ENCODE measurements at regions not wholly inside any gene's neighbourhood (a gene's known extent, or its start where the extent isn't known, plus 50 kb on each side); places are given as distances from the start of the nearest gene placed in this dataset.
"Not testable (repeated sequence)": the region's sequence is repeated elsewhere in the genome, so short reads cannot be mapped to it uniquely, and the experiment has no call there.

DNA sequence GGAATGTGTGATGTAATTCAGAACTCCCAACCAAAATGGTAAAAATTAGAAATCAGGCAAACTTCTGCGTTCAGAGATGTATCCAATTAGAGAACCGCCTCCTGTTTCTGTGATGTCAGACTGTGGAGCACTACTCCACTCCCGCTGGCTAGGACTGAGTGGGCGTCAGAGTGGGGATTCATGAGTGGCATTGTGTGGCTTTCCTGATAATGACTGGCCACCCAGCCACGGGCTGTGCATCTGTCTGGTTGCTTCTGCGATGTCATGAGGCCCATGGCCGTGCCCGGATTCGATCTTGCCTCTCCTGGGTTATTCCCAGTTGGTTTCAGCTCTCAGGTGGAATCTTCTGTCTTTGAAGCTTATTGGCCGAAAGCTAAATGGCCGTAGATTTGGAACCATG lies 87.1 kb upstream of the KCNA1 start:
- no peak for DNase-seq (ENCODE audit: low read depth)

GRCh38 chr12:4824380-4824779 lies 85.3 kb upstream of the KCNA1 start:
- DNase-seq (ENCODE audit: low read depth): peak; percentile 74

- DNase-seq (ENCODE audit: low read depth): no peak
Measured at GRCh38 chr12:4825011-4825858, 84.5 kb upstream of the KCNA1 start.

GRCh38 chr12:4826909-4827308 lies 82.8 kb upstream of the KCNA1 start:
- no peak for DNase-seq (ENCODE audit: low read depth)

DNA sequence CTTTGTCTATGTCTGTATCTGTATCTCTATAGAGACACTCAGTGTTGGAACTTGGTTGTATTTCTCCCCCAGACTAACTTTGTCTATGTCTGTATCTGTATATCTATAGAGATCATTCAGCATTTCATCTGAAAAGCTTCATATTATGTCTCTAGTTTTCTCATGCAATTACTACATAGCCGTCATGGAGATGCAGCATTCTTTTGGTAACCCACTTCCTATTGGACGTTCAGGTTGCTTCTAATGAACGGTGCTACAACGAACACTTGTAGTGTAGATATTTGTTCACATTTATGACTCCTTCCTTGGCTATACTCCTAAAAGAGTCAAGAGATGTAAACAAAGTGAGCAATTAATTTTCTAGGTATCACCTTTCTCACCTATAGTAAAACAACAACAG lies 81.5 kb upstream of the KCNA1 start:
- DNase-seq (ENCODE audit: low read depth): no peak

DNA sequence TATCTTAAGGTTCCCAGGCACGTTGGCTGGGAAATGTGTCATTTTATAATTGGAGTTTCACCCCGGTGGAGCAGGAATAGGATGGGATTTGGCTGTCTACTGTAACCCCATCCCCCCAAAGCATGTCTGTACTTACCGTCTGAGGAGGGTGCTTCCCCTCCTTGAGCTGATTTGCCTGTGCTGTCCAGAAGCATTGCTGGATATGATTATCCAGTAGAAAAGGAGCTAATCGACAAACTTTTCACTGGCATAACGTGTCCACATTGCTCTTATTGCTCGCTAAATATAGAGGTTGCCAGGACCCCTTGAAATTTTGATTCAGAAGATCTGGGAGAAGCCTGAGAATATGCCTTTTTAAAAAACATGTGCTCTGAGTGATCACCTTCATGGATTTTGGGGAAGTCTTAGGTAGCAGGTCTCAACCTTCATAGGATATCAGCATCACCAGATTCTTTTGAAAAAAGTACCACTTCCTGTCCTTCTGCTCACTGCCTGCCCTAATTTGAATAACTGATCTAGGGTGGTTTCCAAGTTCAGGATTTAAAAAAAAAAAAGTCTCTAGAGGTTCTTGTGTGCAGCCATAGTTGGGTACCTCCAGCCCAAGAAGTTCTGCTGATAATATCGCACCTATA lies 80.4 kb upstream of the KCNA1 start:
- no peak for DNase-seq (ENCODE audit: low read depth)

DNA sequence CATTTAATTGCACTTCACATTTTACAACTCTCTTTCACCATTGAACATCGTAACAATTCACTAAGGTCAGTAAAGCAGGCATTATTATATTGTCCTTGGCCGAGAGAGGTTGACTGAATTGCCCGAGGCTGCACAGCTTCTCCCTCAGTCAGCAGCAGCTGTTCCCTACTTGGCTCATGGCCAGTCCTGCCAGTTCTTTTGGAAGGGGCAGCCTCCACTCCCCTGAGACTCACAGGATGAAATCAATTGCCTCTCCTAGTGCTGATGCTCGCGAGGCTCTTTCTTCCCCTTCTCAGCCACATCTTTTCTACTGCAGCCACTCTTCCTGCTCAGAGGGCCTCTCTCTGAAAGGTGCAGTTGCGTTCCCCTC lies 79.9 kb upstream of the KCNA1 start:
- DNase-seq (ENCODE audit: low read depth): no peak

- DNase-seq (ENCODE audit: low read depth): no peak
Measured at GRCh38 chr12:4830556-4831210, 79.0 kb upstream of the KCNA1 start.

GRCh38 chr12:4833053-4833452 lies 76.7 kb upstream of the KCNA1 start:
- no peak for DNase-seq (ENCODE audit: low read depth)

GRCh38 chr12:4833524-4833923 lies 76.2 kb upstream of the KCNA1 start:
- no peak for DNase-seq (ENCODE audit: low read depth)

GRCh38 chr12:4842401-4842800 lies 67.3 kb upstream of the KCNA1 start:
- DNase-seq (ENCODE audit: low read depth): not testable (repeated sequence)

- no peak for DNase-seq (ENCODE audit: low read depth)
Measured at GRCh38 chr12:4843907-4844306, 65.8 kb upstream of the KCNA1 start.

DNA sequence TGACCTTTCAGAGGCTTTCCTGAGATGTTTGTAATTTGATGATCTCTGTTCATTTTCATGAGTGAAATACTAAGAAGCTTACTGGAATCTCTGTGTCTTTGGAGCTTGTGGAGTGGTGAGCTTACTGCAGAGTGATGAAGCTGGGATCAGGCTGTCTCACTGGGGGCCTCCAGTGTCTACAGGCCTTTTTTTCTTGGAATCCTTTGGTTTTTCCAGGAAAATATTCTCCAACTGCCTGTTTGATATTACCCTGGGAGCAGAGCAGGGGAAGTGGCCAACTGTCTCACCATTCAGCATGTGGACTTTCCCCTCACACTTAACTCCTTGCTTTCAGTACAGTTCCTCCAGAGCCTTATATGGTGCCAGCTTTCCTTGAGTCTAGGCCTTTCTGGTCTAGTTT lies 62.0 kb upstream of the KCNA1 start:
- no peak for DNase-seq (ENCODE audit: low read depth)

- DNase-seq (ENCODE audit: low read depth): peak; percentile 46
Measured at GRCh38 chr12:4849115-4849541, 60.6 kb upstream of the KCNA1 start.

- no peak for DNase-seq (ENCODE audit: low read depth)
Measured at GRCh38 chr12:4849795-4850345, 59.8 kb upstream of the KCNA1 start.

GRCh38 chr12:4850857-4851380 lies 58.8 kb upstream of the KCNA1 start:
- DNase-seq (ENCODE audit: low read depth): no peak

- no peak for DNase-seq (ENCODE audit: low read depth)
Measured at GRCh38 chr12:4852308-4852707, 57.4 kb upstream of the KCNA1 start.

- no peak for DNase-seq (ENCODE audit: low read depth)
Measured at GRCh38 chr12:4852911-4853310, 56.8 kb upstream of the KCNA1 start.

GRCh38 chr12:4855121-4855924 lies 54.4 kb upstream of the KCNA1 start:
- DNase-seq (ENCODE audit: low read depth): peak; percentile 81

DNA sequence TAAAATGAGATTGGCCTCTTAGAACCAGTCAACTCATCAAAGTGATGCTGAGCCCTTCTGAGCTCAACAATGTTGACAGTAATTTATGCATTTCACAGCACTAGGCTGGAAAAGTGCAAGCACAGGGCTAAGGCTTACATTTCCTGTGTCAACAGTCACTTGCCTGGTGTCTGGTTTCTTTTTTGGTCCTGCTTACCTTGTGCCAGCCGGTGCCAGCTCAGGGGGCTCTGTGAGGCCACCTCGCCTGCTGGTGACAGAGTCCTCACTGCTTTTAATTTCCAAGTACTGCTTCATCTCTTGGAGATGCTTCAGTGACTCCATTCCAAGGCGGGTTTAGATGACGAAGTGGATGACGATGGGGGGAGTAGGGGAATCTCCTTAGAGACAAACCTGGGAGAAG lies 53.1 kb upstream of the KCNA1 start:
- DNase-seq (ENCODE audit: low read depth): no peak

GRCh38 chr12:4857472-4858291 lies 52.0 kb upstream of the KCNA1 start:
- DNase-seq (ENCODE audit: low read depth): peak; percentile 72

Data from EH (cell line).